CD4-positive, alpha-beta T cell treated with Interleukin-17A for 4 hours (primary cell): ENCODE measurements at regions not wholly inside any gene's neighbourhood (a gene's known extent, or its start where the extent isn't known, plus 50 kb on each side); places are given as distances from the start of the nearest gene placed in this dataset.

Experiments used
- DNase-seq: peaks from one replicate; pipeline ENCODE4 v3.0.0-alpha.2; 2020; ENCODE audit warnings: mixed read lengths

DNA sequence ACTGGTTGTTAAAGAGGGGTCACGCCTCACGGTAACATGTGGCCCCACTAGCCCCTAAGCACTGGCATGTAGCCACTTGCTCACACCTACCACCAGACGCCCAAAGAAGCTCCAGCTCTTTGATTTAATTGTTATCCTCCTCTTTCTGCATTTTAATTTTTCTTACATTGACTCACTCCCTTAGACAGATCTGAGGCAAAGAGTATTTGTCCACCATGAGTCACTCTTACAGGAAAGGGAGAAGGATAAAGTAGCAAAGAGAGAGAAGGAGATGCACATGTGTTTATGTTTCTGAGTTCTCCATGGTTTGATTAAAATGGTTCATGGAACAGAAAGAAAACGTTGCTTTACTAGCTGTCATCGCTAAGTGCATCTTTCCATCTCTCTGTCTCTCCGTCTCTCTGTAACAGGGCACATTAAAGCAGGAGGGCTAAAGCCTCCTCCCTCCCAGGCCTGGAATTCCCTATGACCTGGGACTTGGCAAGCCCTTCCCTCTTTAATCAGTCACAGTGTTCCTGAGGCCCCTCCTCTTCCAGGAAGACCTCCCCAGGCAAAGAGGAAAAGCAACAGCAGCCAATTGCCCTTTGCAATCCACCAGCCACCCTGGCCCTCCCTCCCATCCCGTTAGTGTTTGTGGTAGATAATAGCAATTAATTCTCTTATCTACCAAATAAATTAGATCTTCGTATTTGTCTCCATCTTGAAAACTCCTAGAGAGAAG, 112.8 kb upstream of the TSHZ2 start:
- no peak for DNase-seq

DNA sequence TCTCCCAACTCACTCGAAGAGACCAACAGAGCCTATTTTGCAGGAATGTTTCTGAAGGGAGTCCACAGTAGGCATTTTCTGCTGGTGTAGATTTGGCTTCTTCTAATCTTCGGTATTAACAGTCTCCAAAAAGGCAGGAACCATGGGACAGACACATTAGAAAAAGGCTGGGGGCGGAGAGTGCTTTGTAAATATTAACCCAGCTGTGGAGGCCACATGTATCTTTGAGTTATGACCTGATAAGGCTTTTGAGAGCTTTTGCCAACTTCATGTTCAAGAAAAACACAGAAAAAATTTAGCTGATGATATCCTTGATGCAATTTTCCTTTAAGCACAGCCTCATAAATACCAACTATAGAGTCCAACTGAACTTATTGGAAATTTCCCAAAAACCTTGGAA, 119.4 kb upstream of the TSHZ2 start:
- DNase-seq = no peak

DNA sequence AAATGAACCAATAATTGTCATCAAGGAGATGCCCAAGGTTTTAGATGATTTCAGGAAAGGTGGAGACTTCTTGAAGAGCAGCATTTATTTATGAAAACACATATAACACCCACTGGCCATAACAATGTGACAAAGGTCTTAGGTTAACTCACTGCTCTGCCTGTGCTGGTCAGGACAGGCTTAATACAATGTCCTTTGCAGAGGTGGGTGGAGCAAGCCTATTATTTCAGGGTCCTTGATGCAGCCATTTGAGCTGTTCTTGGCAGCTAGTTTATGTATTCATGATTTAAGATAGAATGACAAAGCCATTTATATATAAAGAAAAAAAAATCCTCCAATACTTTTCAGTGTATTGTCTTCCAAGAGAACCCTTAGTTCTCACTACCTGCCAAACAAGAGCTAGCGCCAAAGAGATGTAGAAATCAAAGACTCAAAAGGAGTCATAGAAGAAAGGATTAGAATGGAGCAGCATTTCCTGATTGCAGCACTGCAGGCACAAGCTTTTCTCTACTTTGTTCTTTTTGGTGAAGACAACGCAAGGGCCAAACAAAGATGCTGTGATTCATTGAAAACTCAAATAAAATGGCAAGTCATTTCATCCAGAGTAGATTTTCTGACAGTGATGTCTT, 124.3 kb upstream of the TSHZ2 start:
- DNase-seq = no peak

DNA sequence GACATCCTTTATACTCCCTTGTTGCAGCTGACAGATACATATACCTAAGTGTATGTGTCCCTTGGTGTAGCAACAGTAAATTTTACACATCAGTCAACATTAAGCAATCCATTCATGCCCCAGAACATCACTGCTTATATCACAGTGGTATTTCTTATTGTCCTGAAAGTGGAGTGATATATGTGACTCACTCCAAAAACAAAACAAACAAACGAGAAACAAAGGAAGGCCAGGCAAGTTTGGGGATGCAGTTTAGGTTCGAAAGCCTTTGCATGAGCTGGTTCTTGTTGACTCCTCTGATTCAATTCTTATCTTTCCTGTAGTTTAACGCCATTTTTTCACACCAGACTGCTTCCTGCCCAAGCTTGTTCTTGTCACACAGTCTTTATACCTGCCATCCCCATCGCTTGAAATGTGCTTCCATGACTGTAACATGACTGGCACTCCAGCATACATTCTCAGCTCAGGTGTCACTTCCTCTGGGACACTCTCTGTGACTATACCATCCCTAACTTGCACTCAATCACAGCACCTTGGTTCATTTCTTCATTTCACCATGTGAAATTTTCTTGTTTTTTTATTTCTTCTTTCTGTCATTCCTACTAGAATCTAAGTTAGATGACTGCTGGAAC, 125.0 kb upstream of the TSHZ2 start:
- DNase-seq = no peak

DNA sequence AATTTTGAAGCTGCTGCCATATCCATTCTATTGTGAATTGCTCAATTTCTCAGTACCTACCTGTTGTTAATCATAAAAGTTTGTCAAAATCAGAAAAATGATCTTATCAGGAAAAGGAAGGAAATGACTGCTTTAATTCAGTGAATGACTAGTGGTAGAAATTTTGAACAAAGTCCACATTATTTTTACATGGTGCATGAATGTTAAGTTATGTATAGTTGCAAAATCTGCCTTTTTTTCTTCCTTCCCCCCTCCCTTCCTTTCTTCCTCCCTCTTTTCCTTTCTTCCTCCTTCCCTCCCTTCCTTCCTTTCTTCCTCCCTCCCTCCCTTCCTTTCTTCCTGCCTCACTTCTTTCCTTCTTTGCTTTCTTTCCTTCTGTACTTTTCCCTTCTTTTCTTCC, 127.1 kb upstream of the TSHZ2 start:
- no peak for DNase-seq

DNA sequence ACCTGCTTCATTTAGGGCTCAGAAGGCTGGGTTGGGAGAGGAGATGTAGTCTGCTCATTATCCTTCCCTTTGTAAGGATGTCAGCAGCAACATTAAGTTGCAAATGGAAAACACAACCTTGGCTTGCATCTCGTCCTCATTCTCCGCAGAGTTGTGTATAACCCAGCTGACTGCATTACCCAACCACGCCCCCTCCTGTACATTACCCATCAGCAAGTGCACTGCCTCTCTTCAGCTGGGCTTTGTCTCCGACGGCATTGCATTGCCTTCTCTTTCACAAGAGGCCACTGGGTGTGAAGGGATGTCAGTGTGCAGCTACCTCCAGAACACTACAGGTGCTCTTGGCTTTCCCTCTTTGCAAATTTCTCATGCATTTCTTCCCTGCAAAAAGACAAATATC, 128.7 kb upstream of the TSHZ2 start:
- DNase-seq = no peak

DNA sequence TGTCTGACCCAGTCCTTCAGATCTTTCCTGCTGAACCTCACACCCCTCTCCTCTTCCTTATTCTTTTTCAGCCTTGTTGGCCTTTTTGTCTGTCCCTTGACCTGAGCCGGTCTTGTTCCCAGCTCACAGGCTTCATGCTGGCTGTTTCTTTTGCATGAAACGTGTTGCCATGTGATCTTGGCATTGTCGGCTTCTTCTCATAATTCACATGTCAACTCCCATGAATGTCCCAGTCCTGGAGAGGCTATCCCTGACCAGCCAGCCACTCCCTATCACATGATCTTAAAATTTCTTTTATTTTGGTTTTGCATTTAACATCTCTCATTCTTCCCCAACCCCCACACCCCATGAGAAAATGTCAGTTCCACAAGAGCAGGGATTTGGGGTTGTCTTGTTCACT, 131.2 kb upstream of the TSHZ2 start:
- no peak for DNase-seq

DNA sequence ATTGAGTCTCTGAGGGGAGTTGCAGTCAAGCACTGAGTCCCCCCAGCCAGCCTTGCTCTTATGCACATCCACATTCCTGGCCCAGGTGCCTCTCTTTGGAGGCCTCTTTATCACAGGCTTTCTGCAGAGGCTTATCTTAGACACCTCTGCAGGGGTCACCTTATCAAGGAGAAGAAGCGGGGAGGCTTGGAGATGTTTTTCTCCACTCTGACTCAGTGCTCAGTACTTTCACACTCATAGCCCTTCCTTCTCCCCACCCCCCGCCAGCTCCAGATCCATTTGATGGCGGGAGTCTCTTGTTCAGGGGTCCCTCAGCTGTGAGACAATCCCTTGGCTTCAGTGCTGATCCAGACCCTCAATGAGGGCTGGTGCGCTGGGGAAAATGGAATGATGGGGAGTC, 132.1 kb upstream of the TSHZ2 start:
- DNase-seq = no peak

DNA sequence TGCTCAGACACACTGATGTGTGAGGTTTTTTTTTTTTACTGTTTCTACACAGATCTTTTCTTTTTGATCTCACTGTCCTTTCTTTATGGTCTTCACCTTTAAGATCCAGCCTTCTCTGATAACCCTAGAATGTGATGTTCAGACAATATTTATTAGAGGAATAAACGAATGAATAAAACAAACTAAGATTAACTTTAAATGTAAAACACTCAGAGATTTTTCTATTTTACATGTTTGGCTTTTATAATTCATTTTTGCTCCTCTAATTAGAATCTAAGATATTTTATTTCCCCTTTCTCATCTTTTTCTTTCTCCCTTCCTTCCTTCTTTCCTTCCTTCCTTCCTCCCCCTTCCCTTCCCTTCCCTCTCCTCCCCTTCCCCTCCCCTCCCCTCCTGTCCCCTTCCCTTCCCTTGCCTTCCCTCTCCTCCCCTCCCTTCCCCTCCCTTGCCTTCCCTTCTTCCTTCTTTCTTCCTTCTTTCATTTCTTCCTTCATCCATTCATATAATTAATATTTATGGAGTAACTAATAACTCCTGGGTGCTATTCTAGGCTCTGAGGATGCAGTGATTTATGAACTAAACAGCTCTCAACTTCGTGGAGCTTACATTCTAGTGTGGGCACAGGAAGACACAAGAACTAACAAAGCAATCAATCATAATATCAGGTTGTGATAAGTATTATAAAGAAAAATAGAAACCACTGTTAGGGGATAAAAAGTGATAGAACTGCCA, 133.5 kb upstream of the TSHZ2 start:
- DNase-seq = no peak

DNA sequence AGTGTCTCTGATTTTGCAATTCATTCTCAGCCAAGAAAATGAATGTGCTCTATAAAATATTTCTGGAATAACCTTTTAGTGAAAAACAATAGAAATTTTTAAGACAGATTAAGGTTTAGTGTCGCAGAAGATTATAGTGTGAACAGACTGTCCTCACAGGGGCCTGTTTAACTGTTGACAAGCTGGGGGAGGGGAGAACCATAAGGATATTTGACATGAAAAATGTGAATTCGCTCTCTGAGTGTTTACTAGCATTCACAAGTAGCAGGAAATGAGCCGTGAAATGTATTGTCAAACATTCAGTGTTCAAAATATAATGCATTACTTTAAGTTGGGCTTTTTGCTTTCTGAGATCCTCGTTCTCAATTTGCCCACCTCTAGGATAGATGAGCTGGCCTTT, 134.8 kb upstream of the TSHZ2 start:
- no peak for DNase-seq

DNA sequence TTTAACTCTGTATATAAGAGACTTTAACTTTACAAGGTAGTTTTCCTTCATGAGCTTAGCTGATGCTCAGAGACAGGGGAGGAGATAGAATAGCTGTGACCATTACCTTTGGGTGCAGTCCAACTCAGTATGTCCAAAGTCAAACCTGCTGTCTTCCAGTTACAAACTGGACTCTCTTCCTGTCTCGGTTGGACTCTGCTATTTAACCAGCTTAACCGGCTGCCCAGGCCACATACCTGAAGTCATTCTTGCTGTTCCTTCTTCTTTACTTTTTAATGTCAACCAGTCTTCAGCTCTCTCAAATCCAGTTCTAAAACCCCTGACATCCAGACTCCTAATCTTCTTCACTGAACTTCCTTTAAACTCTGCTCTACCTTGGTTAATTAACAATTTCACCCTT, 138.3 kb upstream of the TSHZ2 start:
- no peak for DNase-seq

DNA sequence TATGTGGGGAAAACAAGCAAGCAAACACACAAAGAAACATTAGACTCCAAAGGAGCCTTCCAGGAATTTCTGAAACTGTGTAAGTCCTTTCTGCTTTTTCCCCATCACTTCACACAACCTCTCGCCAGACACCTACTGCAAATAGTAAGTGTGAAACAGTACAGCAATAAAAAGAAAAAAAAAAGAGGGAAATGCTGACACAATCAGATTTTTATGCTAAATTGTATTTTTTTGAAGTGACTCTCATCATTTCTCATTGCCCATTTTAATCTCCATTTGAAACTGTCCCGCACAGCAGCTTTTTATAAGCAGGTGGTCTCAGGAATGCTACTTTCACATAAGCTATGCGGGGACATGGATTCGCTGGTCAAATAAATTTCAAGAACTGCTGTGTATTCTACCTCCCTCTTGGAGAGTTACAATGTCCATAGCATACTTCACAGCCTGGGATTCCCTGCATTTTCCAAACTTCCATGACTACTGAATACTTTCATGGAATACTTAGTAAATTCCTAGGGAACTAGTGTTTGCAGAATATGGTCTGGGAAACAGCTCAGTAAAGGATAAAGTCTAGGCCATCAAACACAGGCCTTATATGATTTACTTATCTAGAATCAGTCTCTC, 139.9 kb upstream of the TSHZ2 start:
- no peak for DNase-seq

DNA sequence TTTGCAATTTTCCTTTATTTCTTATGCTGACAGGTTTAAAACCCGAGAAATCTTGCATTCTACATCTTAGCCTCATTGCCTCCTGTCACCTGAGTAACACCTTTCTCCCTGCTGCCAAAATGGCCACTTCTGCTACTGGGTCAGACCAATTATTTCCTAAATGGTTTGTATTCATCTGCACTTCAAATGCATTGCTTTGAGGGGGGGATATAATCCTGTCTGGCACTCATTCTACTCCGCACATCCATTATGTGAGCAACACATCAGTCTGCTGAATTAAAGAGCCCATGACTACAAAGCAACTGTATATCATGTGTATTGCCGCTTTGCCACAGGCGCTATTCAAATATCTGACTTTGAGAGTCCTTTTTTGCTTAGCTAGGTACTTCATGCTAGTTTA, 141.6 kb upstream of the TSHZ2 start:
- no peak for DNase-seq

DNA sequence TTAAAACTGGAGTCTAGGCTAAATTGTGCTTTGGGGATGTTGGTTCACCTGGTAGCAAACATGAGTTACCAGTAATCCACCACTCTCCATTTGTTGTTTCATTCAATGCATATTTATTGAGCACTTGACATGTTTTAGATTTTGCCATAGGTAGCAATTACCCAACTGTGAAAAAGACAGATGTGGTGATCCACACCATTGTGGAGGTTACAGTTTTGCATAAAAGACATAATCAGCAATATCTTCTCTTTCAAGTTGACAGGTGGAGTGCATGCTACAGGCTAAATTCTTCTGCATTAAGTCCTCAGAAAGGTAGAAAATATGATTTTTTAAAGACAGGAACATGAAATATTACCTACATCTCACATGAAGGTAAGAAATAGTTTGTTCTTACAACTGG, 143.0 kb upstream of the TSHZ2 start:
- DNase-seq = no peak

DNA sequence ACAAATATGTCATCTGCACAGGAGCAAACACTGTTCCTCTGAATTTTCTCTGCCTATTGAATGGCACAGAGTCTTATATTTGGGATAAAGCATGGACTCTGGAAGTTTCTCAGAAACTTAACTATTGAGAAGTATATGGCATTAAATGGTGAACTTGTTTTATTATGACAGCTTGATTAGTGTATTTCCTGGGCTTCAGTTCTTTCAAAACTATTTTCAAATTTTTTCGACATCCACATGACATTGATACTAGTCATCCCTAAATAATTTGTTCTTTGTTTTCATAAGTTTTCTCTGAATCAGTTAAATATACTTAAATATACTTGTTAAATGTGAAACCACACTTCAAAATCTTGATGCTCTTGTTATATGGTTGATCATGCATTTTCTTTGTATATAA, 144.0 kb upstream of the TSHZ2 start:
- no peak for DNase-seq

DNA sequence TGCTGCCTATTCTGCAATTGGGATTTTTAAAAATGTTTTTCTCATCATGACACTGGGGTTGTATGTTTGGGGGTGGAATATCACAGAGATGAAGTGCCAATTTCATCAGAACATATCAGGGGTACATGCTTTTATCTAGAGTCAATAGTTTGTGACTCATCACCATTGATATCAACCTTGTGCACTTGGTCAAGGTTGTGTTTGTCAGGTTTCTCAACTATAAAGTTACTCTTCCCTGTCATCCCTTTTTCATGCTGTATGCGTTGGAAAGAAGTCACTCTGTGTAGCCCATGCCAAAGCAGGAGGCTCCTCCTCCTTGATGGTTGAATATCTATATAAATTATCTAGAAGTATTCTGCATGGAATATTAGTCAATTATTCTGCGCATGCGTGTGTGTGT, 145.4 kb upstream of the TSHZ2 start:
- no peak for DNase-seq

DNA sequence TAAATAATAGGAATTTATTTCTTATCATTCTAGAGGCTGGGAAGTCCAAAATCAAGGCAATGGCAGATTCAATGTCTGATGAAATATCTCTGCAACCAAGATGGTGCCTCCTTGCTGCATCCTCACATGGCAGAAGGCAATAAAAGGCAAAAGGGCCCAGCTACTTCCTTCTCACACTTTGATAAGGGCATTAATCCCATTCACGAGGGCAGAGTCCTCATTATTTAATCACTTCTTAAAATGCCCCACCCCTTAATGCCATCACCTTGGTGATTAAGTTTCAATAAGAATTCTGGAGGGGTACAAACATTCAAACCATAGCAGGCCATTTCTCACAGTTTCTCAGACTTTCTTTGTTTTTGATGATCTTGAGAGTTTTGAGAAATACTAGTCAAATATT, 145.8 kb upstream of the TSHZ2 start:
- no peak for DNase-seq

DNA sequence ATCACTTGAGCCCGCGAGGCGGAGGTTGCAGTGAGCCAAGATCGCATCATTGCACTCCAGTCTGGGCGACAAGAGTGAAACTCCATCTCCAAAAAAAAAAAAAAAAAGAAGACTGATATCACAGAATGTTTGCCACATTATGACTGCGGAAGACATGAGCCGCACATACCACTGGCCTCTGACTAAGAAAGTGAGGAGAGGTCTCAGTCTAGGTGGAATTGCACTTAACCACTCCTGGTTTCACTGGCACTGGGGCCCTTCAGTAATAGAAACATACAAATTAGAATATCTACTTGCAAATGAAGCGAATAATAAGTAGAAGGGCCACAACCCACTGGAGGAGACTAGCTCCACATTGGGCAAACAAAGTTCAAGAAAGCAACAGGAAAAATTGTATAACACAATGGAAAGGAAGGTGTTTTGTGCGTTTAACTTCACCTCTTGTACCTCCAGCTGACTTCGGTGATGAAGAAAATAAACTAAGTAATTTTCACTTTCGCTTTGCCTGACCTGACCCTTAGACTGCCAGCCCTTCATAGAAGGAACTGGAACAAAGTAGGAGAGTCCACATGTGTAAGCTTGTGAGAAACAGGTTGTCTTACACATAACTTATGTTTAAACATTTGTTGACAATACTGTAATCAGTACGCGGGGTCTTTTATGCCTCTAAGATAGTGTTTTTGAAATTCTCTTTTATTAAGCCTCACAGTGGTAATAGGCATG, 147.5 kb upstream of the TSHZ2 start:
- DNase-seq = no peak

DNA sequence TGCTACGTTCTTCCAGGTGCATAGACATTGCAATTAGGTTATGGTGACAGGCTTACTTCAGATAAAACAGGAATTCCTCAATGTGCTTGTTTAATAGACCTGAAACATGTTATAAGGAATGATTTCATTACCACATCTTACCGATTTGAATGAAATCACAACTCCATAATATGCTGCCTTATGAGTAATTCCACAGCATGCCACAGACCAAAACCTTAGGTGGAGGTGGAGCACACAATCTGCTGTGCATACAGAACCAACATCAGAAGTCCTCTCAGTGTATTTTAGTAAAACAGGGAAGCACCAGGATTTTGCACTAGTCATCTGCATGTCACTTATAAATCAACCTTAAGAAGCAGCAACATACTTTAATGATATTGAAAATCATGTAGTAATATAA, 148.9 kb upstream of the TSHZ2 start:
- no peak for DNase-seq

DNA sequence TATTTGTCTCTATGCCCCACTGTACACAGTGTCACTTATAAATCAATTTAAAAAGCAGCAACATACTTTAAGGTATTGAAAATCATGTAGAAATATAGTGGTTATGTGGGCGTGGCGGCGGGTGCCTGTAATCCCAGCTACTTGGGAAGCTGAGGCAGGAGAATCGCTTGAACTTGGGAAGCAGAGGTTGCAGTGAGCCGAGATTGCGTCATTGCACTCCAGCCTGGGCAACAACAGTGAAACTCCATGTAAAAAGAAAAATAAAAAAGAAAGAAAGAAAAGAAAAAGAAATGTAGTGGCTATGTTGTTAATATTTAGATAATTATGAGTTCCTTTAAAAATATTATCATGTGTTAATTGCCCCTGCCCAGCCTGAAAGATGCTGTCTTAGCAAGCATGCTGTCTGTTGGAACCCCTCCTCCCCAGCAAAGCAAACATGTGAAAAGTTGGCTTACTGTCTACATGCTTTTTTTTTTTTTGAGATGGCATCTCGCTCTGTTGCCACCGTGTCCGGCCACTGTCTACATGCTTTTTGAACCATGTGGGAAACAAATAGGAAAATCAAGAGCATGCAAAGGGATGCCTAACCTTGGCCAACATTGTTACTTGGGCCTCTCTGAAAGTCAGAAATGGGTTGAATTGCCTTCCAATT, 151.4 kb upstream of the TSHZ2 start:
- no peak for DNase-seq

DNA sequence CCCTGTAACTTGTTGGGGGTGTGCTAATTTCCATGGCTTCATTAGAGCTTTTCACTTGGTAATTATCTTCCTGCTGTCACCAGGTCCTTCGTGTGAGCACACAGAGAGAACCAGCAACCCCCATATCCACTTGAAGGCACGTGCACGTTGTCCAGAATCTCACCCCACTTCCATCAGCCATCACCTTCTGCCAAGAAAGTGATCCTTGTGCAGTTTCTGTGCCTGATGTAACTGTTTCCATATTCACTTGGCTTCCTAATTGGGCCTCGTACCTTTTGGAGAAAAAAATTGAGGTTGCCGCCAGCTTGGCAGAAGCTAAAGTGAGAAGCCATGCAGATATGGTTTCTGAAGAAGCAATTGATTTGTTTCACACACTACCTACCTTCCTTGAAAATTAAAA, 153.7 kb upstream of the TSHZ2 start:
- DNase-seq = no peak

DNA sequence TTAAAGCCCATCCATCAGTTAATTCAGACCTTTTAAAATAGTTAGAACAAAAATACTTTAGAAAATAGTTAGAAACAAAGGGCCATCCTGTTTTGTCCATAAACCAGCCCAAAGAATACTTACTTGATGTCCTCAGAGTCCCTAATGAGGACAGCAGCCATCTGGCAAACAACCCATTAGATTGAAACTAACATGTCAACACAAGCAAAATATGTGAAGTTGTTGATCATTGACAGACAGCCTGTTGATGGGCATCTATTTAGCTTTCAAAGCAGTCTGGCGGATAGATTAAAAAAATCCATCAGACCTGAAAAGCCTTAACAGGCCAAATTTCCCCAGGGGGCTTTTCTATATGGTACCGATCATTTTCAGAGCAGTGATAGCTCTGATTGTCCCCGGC, 154.2 kb upstream of the TSHZ2 start:
- no peak for DNase-seq
